H1 (cell line): ENCODE measurements at regions not wholly inside any gene's neighbourhood (a gene's known extent, or its start where the extent isn't known, plus 50 kb on each side); places are given as distances from the start of the nearest gene placed in this dataset.

Source experiments
- CTCF ChIA-PET: fragments of 300-600 bp; sonication (Branson Sonifier 250); formaldehyde crosslinking; loops from one replicate; lab custom pipeline; 2021; ENCODE audit not compliant: partially characterized antibody; lab: Charles Lee
- POLR2A ChIA-PET: fragments of 300-600 bp; sonication (Branson Sonifier 250); formaldehyde crosslinking; loops from one replicate; lab custom pipeline; 2021; ENCODE audit warnings: inconsistent platforms; ENCODE audit not compliant: partially characterized antibody; lab: Charles Lee
- DNase-seq, 2 experiments: peaks; one replicate each; pipeline versions ENCODE4 v3.0.0 to v3.0.0-alpha.2; 2010 to 2022; ENCODE audit warnings: low spot score in 2 of 2, low read depth in 1 of 2, mixed read lengths in 1 of 2
- FAIRE-seq: peaks from 2 replicates; lab custom pipeline; 2011; peaks lifted over from hg19 to GRCh38; lab: Jason Lieb, UNC
- H2AFZ ChIP-seq: 2 replicates; pipeline ENCODE4 v1.8.1; 2012; ENCODE audit warnings: low read length, inconsistent platforms
- H2AK5ac ChIP-seq: 2 replicates; pipeline ENCODE4 v1.6.1; 2013; ENCODE audit warnings: low read depth, low read length
- H2BK120ac ChIP-seq: replicated peaks from 2 replicates; pipeline ENCODE3; 2013; ENCODE audit warnings: low read depth, low read length, inconsistent platforms
- H2BK12ac ChIP-seq: 2 replicates; pipeline ENCODE4 v1.6.1; 2013; ENCODE audit warnings: low read depth, low read length
- H2BK15ac ChIP-seq: 2 replicates; pipeline ENCODE4 v1.6.1; 2013; ENCODE audit warnings: low read length
- H2BK20ac ChIP-seq: 2 replicates; pipeline ENCODE4 v1.6.1; 2013; ENCODE audit warnings: low read length
- H2BK5ac ChIP-seq: 2 replicates; pipeline ENCODE4 v1.6.1; 2013; ENCODE audit warnings: low read depth, low read length
- H3K14ac ChIP-seq: 2 replicates; pipeline ENCODE4 v1.6.1; 2013; ENCODE audit warnings: inconsistent platforms; ENCODE audit not compliant: insufficient read length
- H3K18ac ChIP-seq: 2 replicates; pipeline ENCODE4 v1.6.1; 2013; ENCODE audit warnings: low read length; ENCODE audit errors: extremely low read depth
- H3K23ac ChIP-seq: 2 replicates; pipeline ENCODE4 v1.6.1; 2013; ENCODE audit warnings: inconsistent platforms; ENCODE audit not compliant: insufficient read length
- H3K23me2 ChIP-seq: 2 replicates; pipeline ENCODE4 v1.6.1; 2013; ENCODE audit warnings: low read depth, low read length
- H3K27ac ChIP-seq: 2 replicates; pipeline ENCODE4 v1.6.1; 2011; ENCODE audit warnings: low read depth, low read length, inconsistent platforms
- H3K27me3 ChIP-seq, 4 experiments: replicated peaks in 1 of 4; 1 replicate in 1 of 4; 2 replicates in 3 of 4; pipeline versions ENCODE4 v1.6.1 to v1.8.1; 2011 to 2013; ENCODE audit warnings: low read length in 3 of 4, mild to moderate bottlenecking in 3 of 4, inconsistent platforms in 2 of 4, mixed read lengths in 2 of 4, moderate library complexity in 1 of 4; ENCODE audit not compliant: control insufficient read depth in 3 of 4, insufficient read depth in 3 of 4; ENCODE audit errors: extremely low read depth in 1 of 4
- H3K36me3 ChIP-seq, 4 experiments: 2 replicates each; pipeline versions ENCODE4 v1.6.1 to v1.8.1; 2011 to 2013; ENCODE audit warnings: mild to moderate bottlenecking in 4 of 4, low read length in 3 of 4, moderate library complexity in 2 of 4, control low read depth in 1 of 4, inconsistent platforms in 1 of 4; ENCODE audit not compliant: insufficient read depth in 4 of 4, control insufficient read depth in 2 of 4
- H3K4ac ChIP-seq: replicated peaks from 2 replicates; pipeline ENCODE3; 2013; ENCODE audit warnings: low read length, low read depth, mixed read lengths, inconsistent platforms; ENCODE audit not compliant: insufficient read length
- H3K4me1 ChIP-seq, 4 experiments: replicated peaks in 1 of 4; 1 replicate in 1 of 4; 2 replicates in 3 of 4; pipeline versions ENCODE4 v1.6.1 to v1.8.1; 2011 to 2013; ENCODE audit warnings: low read length in 3 of 4, inconsistent platforms in 2 of 4, mixed read lengths in 1 of 4; ENCODE audit not compliant: insufficient read depth in 4 of 4, control insufficient read depth in 3 of 4
- H3K4me2 ChIP-seq, 2 experiments: 2 replicates each; pipeline versions ENCODE4 v1.6.1 to v1.8.1; 2011 to 2013; ENCODE audit warnings: low read depth in 2 of 2, low read length in 2 of 2, control low read depth in 1 of 2, inconsistent platforms in 1 of 2, mild to moderate bottlenecking in 1 of 2; ENCODE audit not compliant: insufficient read depth in 1 of 2
- H3K4me3 ChIP-seq, 4 experiments: fragments of 200-600, 300-600 bp in 1 of 4; sonication (generic), shearing (Covaris generic), sonication (Bioruptor Twin) in 1 of 4; 2 replicates each; pipeline versions ENCODE4 v1.5.1 to v1.8.1; 2011 to 2016; ENCODE audit warnings: low read length in 4 of 4, low read depth in 3 of 4, control low read depth in 2 of 4, inconsistent platforms in 2 of 4, mild to moderate bottlenecking in 2 of 4, mixed read lengths in 1 of 4, moderate library complexity in 1 of 4; ENCODE audit not compliant: insufficient read depth in 2 of 4; ENCODE audit errors: extremely low read depth in 1 of 4
- H3K56ac ChIP-seq: replicated peaks from 2 replicates; pipeline ENCODE3; 2013; ENCODE audit warnings: low read depth, mild to moderate bottlenecking, mixed read lengths, low read length, inconsistent platforms; ENCODE audit not compliant: insufficient read length
- H3K79me1 ChIP-seq: 2 replicates; pipeline ENCODE4 v1.6.1; 2013; ENCODE audit warnings: low read depth, low read length, control low read depth
- H3K79me2 ChIP-seq, 2 experiments: 2 replicates each; pipeline versions ENCODE4 v1.6.1 to v1.8.1; 2012 to 2013; ENCODE audit warnings: low read length in 2 of 2, mild to moderate bottlenecking in 2 of 2, inconsistent platforms in 1 of 2; ENCODE audit not compliant: insufficient read depth in 2 of 2, control insufficient read depth in 1 of 2
- H3K9ac ChIP-seq, 4 experiments: replicated peaks in 1 of 4; 1 replicate in 1 of 4; 2 replicates in 3 of 4; pipeline versions ENCODE4 v1.6.1 to v1.8.1; 2011 to 2013; ENCODE audit warnings: low read depth in 3 of 4, low read length in 3 of 4, control low read depth in 2 of 4, mild to moderate bottlenecking in 2 of 4, moderate library complexity in 2 of 4, inconsistent platforms in 1 of 4; ENCODE audit errors: extremely low read depth in 1 of 4
- H3K9me3 ChIP-seq, 2 experiments: 2 replicates each; pipeline versions ENCODE4 v1.6.1 to v1.8.1; 2012 to 2013; ENCODE audit warnings: mild to moderate bottlenecking in 2 of 2, moderate library complexity in 2 of 2, control low read depth in 1 of 2, inconsistent platforms in 1 of 2, low read depth in 1 of 2, low read length in 1 of 2, mixed read lengths in 1 of 2; ENCODE audit not compliant: insufficient read depth in 2 of 2
- H4K20me1 ChIP-seq, 2 experiments: replicated peaks in 1 of 2; 2 replicates each; pipeline versions ENCODE3 to v1.8.1; 2011 to 2013; ENCODE audit warnings: inconsistent platforms in 2 of 2, low read length in 2 of 2, mild to moderate bottlenecking in 1 of 2; ENCODE audit not compliant: insufficient read depth in 2 of 2, control insufficient read depth in 1 of 2
- H4K5ac ChIP-seq: 2 replicates; pipeline ENCODE4 v1.6.1; 2013; ENCODE audit warnings: low read length, low read depth, mixed read lengths, inconsistent platforms; ENCODE audit not compliant: insufficient read length
- H4K8ac ChIP-seq: 2 replicates; pipeline ENCODE4 v1.8.0; 2013; ENCODE audit warnings: mild to moderate bottlenecking, moderate library complexity, low read length, inconsistent platforms; ENCODE audit not compliant: insufficient read depth; ENCODE audit errors: extremely low read depth
- H4K91ac ChIP-seq: replicated peaks from 2 replicates; pipeline ENCODE3; 2013; ENCODE audit warnings: low read length, mixed read lengths, inconsistent platforms; ENCODE audit not compliant: insufficient read length
- EGR1 ChIP-seq: IDR thresholded peaks from 2 replicates; pipeline ENCODE4 v1.6.1; 2011; ENCODE audit warnings: low read depth, low read length, borderline replicate concordance
- EZH2 ChIP-seq: fragments of 200-600 bp; sonication (generic); IDR thresholded peaks from 2 replicates; pipeline ENCODE4 v1.7.1; 2012; ENCODE audit warnings: low read depth, mild to moderate bottlenecking, moderate library complexity, low read length, inconsistent platforms; ENCODE audit not compliant: severe bottlenecking
- JUND ChIP-seq: IDR thresholded peaks from 2 replicates; pipeline ENCODE4 v1.6.1; 2011; ENCODE audit warnings: mild to moderate bottlenecking, improper control_type of control experiment, low read length
- PHF8 ChIP-seq: fragments of 200-600 bp; sonication (generic); conservative IDR thresholded peaks from 2 replicates; pipeline ENCODE4 v1.7.1; 2012; ENCODE audit warnings: low read depth, mild to moderate bottlenecking, inconsistent platforms, low read length, moderate library complexity
- POLR2AphosphoS5 ChIP-seq: IDR thresholded peaks from 2 replicates; pipeline ENCODE4 v1.6.1; 2011; ENCODE audit warnings: low read depth, low read length
- RXRA ChIP-seq: IDR thresholded peaks from 2 replicates; pipeline ENCODE4 v1.6.1; 2011; ENCODE audit warnings: low read depth, mild to moderate bottlenecking, low read length, moderate library complexity; ENCODE audit not compliant: insufficient read depth
- SIN3A ChIP-seq, 2 experiments: IDR thresholded peaks in 1 of 2; conservative IDR thresholded peaks in 1 of 2; 2 replicates each; pipeline ENCODE4 v1.6.1; 2011 to 2012; ENCODE audit warnings: low read length in 2 of 2, improper control_type of control experiment in 1 of 2, low read depth in 1 of 2, mild to moderate bottlenecking in 1 of 2
- TAF1 ChIP-seq: IDR thresholded peaks from 2 replicates; pipeline ENCODE4 v1.6.1; 2011; ENCODE audit warnings: mild to moderate bottlenecking, low read depth, low read length
- WGBS, 2 experiments: shearing (Covaris generic) in 1 of 2; methylation state at CpG; one replicate each; pipeline versions ENCODE4 v1.1.6 to v1.1.7; 2013 to 2015; ENCODE audit warnings: low lambda C conversion rate in 2 of 2, mixed read lengths in 2 of 2, inconsistent platforms in 1 of 2, low coverage in 1 of 2, missing lambda C conversion rate in 1 of 2; ENCODE audit not compliant: insufficient replicate concordance in 2 of 2, insufficient coverage in 1 of 2, insufficient read length in 1 of 2; ENCODE audit errors: extremely low coverage in 1 of 2, missing lambda C conversion rate in 1 of 2; 5-methylcytosine and 5-hydroxymethylcytosine counted together
- TF ChIP-seq, protein P1 (sequence below): IDR thresholded peaks from 2 replicates; pipeline ENCODE4 v1.6.1; 2012; ENCODE audit warnings: inconsistent platforms

DNA sequence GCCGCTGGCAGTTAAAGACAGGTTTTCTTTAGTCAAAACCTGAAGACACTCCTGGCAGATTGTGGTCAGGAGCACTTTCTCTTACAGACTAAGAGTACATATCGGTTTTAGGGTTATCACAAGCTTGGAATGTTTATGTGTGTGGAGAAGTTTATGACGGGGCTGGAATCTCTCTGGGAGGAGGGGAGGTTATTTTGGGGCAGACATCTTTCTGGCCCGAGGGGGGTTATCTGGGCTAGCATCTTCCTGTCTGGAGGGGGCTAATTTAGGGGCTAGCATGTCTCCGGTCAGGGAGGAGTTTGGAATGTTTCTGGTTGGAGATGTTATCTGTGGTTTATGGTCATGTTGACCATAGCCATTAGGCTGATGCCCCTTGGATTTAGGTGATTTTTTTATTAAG is 141.2 kb upstream of the KIF5B start:
- DNase-seq = no peak
- H2BK12ac ChIP-seq = no peak overlapping the region
- no peak overlapping the region for H2BK15ac ChIP-seq
- H2BK120ac ChIP-seq = no peak overlapping the region
- H3K79me1 ChIP-seq = no peaks in the 10 kb centered on the region
- no peak overlapping the region for H4K91ac ChIP-seq
- H3K9ac ChIP-seq = no peak overlapping the region
- H3K56ac ChIP-seq = no peak overlapping the region
- POLR2A ChIA-PET = no interaction called here
- H3K23ac ChIP-seq = no peak overlapping the region
- CTCF ChIA-PET = interaction anchor here (2.3 kb wide), 1 partner anchor 13 kb away, joined by 7 read pairs; no protein-coding TSS in a partner anchor
- no peak overlapping the region for H2BK20ac ChIP-seq
- H4K8ac ChIP-seq = no peak overlapping the region
- H3K4me1 ChIP-seq = no peaks in the 10 kb centered on the region
- H3K4ac ChIP-seq = no peak overlapping the region
- H3K4me2 ChIP-seq = no peak overlapping the region
- no peak overlapping the region for H2AK5ac ChIP-seq
- no peak overlapping the region for H3K14ac ChIP-seq
- no peak overlapping the region for H2BK5ac ChIP-seq
- H3K9me3 ChIP-seq = no peaks in the 10 kb centered on the region
- no peaks in the 10 kb centered on the region for H3K79me2 ChIP-seq
- FAIRE-seq = no peak
- no peak overlapping the region for H4K5ac ChIP-seq
- no peak overlapping the region for H2AFZ ChIP-seq
- no peaks in the 10 kb centered on the region for H3K36me3 ChIP-seq
- no peak overlapping the region for H3K18ac ChIP-seq
- WGBS, 2 experiments = 94% methylated on average over 5 of the region's 5 CpGs; no CpG with 5 or more reads in 1 of the 2 experiments
- no peak overlapping the region for H3K27ac ChIP-seq
- no peak overlapping the region for H3K4me3 ChIP-seq
- no peaks in the 10 kb centered on the region for H3K27me3 ChIP-seq
- H3K23me2 ChIP-seq = no peaks in the 10 kb centered on the region
- no peaks in the 10 kb centered on the region for H4K20me1 ChIP-seq
- TF ChIP-seq SIN3A (conservative IDR thresholded peaks at IDR 0.05 in 1 of 2, IDR thresholded peaks at IDR 0.05 in 1 of 2; ENCODE audit: low read depth in 1 of 2, low read length in 2 of 2) = no peak
- TF ChIP-seq POLR2AphosphoS5 = no peak
- TF ChIP-seq PHF8 = no peak
- no peak for TF ChIP-seq EZH2
- TF ChIP-seq JUND = no peak
- no peak for TF ChIP-seq RXRA
- TF ChIP-seq EGR1 = no peak
- TF ChIP-seq TAF1 = no peak
- TF ChIP-seq, protein P1, sequence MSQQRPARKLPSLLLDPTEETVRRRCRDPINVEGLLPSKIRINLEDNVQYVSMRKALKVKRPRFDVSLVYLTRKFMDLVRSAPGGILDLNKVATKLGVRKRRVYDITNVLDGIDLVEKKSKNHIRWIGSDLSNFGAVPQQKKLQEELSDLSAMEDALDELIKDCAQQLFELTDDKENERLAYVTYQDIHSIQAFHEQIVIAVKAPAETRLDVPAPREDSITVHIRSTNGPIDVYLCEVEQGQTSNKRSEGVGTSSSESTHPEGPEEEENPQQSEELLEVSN = no peak
